Ascending aorta (tissue), 2 donors: ENCODE measurements at regions not wholly inside any gene's neighbourhood (a gene's known extent, or its start where the extent isn't known, plus 50 kb on each side); places are given as distances from the start of the nearest gene placed in this dataset.
A peak's percentile ranks its signal among the peaks of the same experiment; 100 is the strongest.

ENCODE experiments used
- DNase-seq, 2 donors: peaks; one replicate each; pipeline ENCODE4 v3.0.0-alpha.2; 2019; ENCODE audit warnings: low spot score in 2 of 2
- H3K27ac ChIP-seq, 2 donors: fragments of 200-600 bp; sonication (generic); one replicate each; pipeline ENCODE4 v1.5.1; 2016 to 2017; ENCODE audit warnings: mild to moderate bottlenecking in 1 of 2
- H3K27me3 ChIP-seq: fragments of 200-600 bp; sonication (generic); one replicate; pipeline ENCODE4 v1.5.1; 2017
- H3K36me3 ChIP-seq, 2 donors: fragments of 200-600 bp; sonication (generic); one replicate each; pipeline ENCODE4 v1.5.1; 2016
- H3K4me1 ChIP-seq, 2 donors: fragments of 200-600 bp; sonication (generic); one replicate each; pipeline ENCODE4 v1.5.1; 2016 to 2017; ENCODE audit warnings: mild to moderate bottlenecking in 1 of 2
- H3K4me3 ChIP-seq, 2 donors: fragments of 200-600 bp; sonication (generic); one replicate each; pipeline ENCODE4 v1.5.1; 2016 to 2017; ENCODE audit warnings: mild to moderate bottlenecking in 1 of 2
- H3K9me3 ChIP-seq, 2 donors: fragments of 200-600 bp; sonication (generic); one replicate each; pipeline ENCODE4 v1.5.1; 2016
- CTCF ChIP-seq, 3 experiments: fragments of 200-600 bp in 2 of 3; fragments of 450-650 bp in 1 of 3; sonication (generic) in 2 of 3; IDR thresholded peaks; one replicate each; pipeline ENCODE4 v1.5.1; 2016 to 2019; ENCODE audit warnings: antibody characterized with exemption in 3 of 3, mild to moderate bottlenecking in 1 of 3, moderate library complexity in 1 of 3
- intact Hi-C: fragments of 100-400 bp; cut with DNase I; formaldehyde crosslinking; loops from one replicate; pipeline ENCODE4 v1.15.1; 2023

- Histone ChIP-seq H3K4me1 (no peaks in the 10 kb centered on the region), H3K4me3 (no peak overlapping the region), H3K9me3 (no peaks in the 10 kb centered on the region), H3K27ac (no peak overlapping the region), H3K27me3 (no peaks in the 10 kb centered on the region), H3K36me3 (no peaks in the 10 kb centered on the region)
- no peak for DNase-seq
- TF ChIP-seq CTCF (IDR thresholded peaks at IDR 0.05): no peak
- intact Hi-C loops: no loop called here
Measured at GRCh38 chr6:44667226-44667625, 279.7 kb downstream of the CDC5L start.

- intact Hi-C loops: no loop called here
- Histone ChIP-seq H3K4me1 (no peaks in the 10 kb centered on the region), H3K27ac (no peak overlapping the region), H3K36me3 (no peaks in the 10 kb centered on the region), H3K9me3 (no peaks in the 10 kb centered on the region), H3K4me3 (no peak overlapping the region), H3K27me3 (no peaks in the 10 kb centered on the region)
- DNase-seq: peak in 1 of 2 donors; percentile 60
- TF ChIP-seq CTCF (IDR thresholded peaks at IDR 0.05): no peak
Measured at GRCh38 chr6:44667668-44668390, 280.3 kb downstream of the CDC5L start.

GRCh38 chr6:44668391-44668930 is 281.0 kb downstream of the CDC5L start:
- intact Hi-C loops: no loop called here
- no peak overlapping the region for H3K27ac ChIP-seq
- no peaks in the 10 kb centered on the region for H3K36me3 ChIP-seq
- H3K4me1 ChIP-seq: no peaks in the 10 kb centered on the region
- no peaks in the 10 kb centered on the region for H3K27me3 ChIP-seq
- no peaks in the 10 kb centered on the region for H3K9me3 ChIP-seq
- DNase-seq: peak in 1 of 2 donors; percentile 53
- H3K4me3 ChIP-seq: no peak overlapping the region
- TF ChIP-seq CTCF (IDR thresholded peaks at IDR 0.05): no peak

GRCh38 chr6:44668976-44669934 is 281.7 kb downstream of the CDC5L start:
- no peak for TF ChIP-seq CTCF (IDR thresholded peaks at IDR 0.05)
- H3K27me3 ChIP-seq: no peaks in the 10 kb centered on the region
- H3K9me3 ChIP-seq: no peaks in the 10 kb centered on the region
- no peaks in the 10 kb centered on the region for H3K4me1 ChIP-seq
- no peak overlapping the region for H3K27ac ChIP-seq
- H3K36me3 ChIP-seq: no peaks in the 10 kb centered on the region
- DNase-seq: no peak
- H3K4me3 ChIP-seq: no peak overlapping the region
- intact Hi-C loops: no loop called here

- H3K27ac ChIP-seq: no peak overlapping the region
- no peak for DNase-seq
- TF ChIP-seq CTCF (IDR thresholded peaks at IDR 0.05): no peak
- no peaks in the 10 kb centered on the region for H3K4me1 ChIP-seq
- intact Hi-C loops: no loop called here
- H3K4me3 ChIP-seq: no peak overlapping the region
- no peaks in the 10 kb centered on the region for H3K9me3 ChIP-seq
- no peaks in the 10 kb centered on the region for H3K27me3 ChIP-seq
- no peaks in the 10 kb centered on the region for H3K36me3 ChIP-seq
Measured at GRCh38 chr6:44670146-44670545, 282.6 kb downstream of the CDC5L start.
